IPS DF 19.7 (cell line): ENCODE measurements at regions not wholly inside any gene's neighbourhood (a gene's known extent, or its start where the extent isn't known, plus 50 kb on each side); places are given as distances from the start of the nearest gene placed in this dataset.
"Not testable (repeated sequence)": the region's sequence is repeated elsewhere in the genome, so short reads cannot be mapped to it uniquely, and the experiment has no call there.

Experiments used
- DNase-seq: peaks from one replicate; pipeline ENCODE4 v3.0.0-alpha.2; 2013; ENCODE audit warnings: low read depth, low spot score

GRCh38 chr14:97995531-97995930, 1198.3 kb downstream of the VRK1 start:
- no peak for DNase-seq

GRCh38 chr14:98006008-98006407, 1208.8 kb downstream of the VRK1 start:
- DNase-seq: no peak

GRCh38 chr14:98008381-98009113, 1211.4 kb downstream of the VRK1 start:
- DNase-seq: no peak

GRCh38 chr14:98009177-98009576, 1212.0 kb downstream of the VRK1 start:
- not testable (repeated sequence) for DNase-seq

- no peak for DNase-seq
Observed at GRCh38 chr14:98010784-98011183, 1213.6 kb downstream of the VRK1 start.

- DNase-seq: no peak
Observed at GRCh38 chr14:98014851-98015615, 1217.9 kb downstream of the VRK1 start.

- no peak for DNase-seq
Observed at GRCh38 chr14:98015921-98016320, 1218.7 kb downstream of the VRK1 start.

- DNase-seq: no peak
Observed at GRCh38 chr14:98018628-98019027, 1221.4 kb downstream of the VRK1 start.

GRCh38 chr14:98022541-98023520, 1225.6 kb downstream of the VRK1 start:
- no peak for DNase-seq

GRCh38 chr14:98028162-98028561, 1231.0 kb downstream of the VRK1 start:
- DNase-seq: no peak

GRCh38 chr14:98035396-98035795, 1236.6 kb downstream of the BCL11B start:
- DNase-seq: no peak

- DNase-seq: no peak
Observed at GRCh38 chr14:98037831-98038230, 1234.2 kb downstream of the BCL11B start.

- DNase-seq: no peak
Observed at GRCh38 chr14:98056946-98057345, 1215.1 kb downstream of the BCL11B start.

GRCh38 chr14:98059106-98059505, 1212.9 kb downstream of the BCL11B start:
- DNase-seq: no peak

GRCh38 chr14:98062083-98062482, 1209.9 kb downstream of the BCL11B start:
- DNase-seq: no peak

GRCh38 chr14:98069712-98070171, 1202.3 kb downstream of the BCL11B start:
- peak; percentile 48 for DNase-seq

- DNase-seq: no peak
Observed at GRCh38 chr14:98070536-98070935, 1201.5 kb downstream of the BCL11B start.

- DNase-seq: no peak
Observed at GRCh38 chr14:98074111-98074510, 1197.9 kb downstream of the BCL11B start.

- no peak for DNase-seq
Observed at GRCh38 chr14:98077176-98077575, 1194.8 kb downstream of the BCL11B start.

GRCh38 chr14:98082833-98083232, 1189.2 kb downstream of the BCL11B start:
- no peak for DNase-seq

GRCh38 chr14:98085751-98086150, 1186.2 kb downstream of the BCL11B start:
- no peak for DNase-seq

- no peak for DNase-seq
Observed at GRCh38 chr14:98093111-98093510, 1178.9 kb downstream of the BCL11B start.
